HCT116 (cell line): ENCODE measurements at regions not wholly inside any gene's neighbourhood (a gene's known extent, or its start where the extent isn't known, plus 50 kb on each side); places are given as distances from the start of the nearest gene placed in this dataset.

ENCODE experiments used
- ATAC-seq: fragments of 200-7000 bp; cut with Tn5 transposase; 2 replicates; pipeline ENCODE4 v1.9.1; 2020; ENCODE audit warnings: mild to moderate bottlenecking, moderate library complexity
- BruUV-seq: library from RNA; stranded (reverse); fragments of 400-500 nt; replicated peaks from 2 replicates; lab custom pipeline; 2021; lab: Mats Ljungman, UMichigan
- CTCF ChIA-PET: fragments of 300-600 bp; sonication (Branson Sonifier 250); formaldehyde crosslinking; loops from one replicate; lab custom pipeline; 2021; ENCODE audit warnings: antibody characterized with exemption; lab: Charles Lee
- POLR2A ChIA-PET: fragments of 300-600, 350-600 bp; sonication (Branson Sonifier 250); formaldehyde crosslinking; loops from one replicate; lab custom pipeline; 2021; ENCODE audit warnings: antibody characterized with exemption; lab: Charles Lee
- RAD21 ChIA-PET, 2 experiments: fragments of 300-600 bp; sonication (Branson Sonifier 250); formaldehyde crosslinking; loops; one replicate each; lab custom pipeline; 2023; ENCODE audit warnings: low total read pairs in 2 of 2; ENCODE audit not compliant: uncharacterized antibody in 2 of 2, unreplicated experiment in 2 of 2, low non-redundant PET in 1 of 2; lab: Charles Lee
- DNase-seq: peaks from one replicate; pipeline ENCODE4 v3.0.0-alpha.2; 2010; ENCODE audit warnings: low read depth, low spot score
- H2AFZ ChIP-seq: fragments of 200-600 bp; shearing (Covaris generic), sonication (generic); 2 replicates; pipeline ENCODE4 v1.6.1; 2017; ENCODE audit warnings: low read depth, mixed run types, mixed read lengths, antibody characterized with exemption, low read length; ENCODE audit not compliant: poor library complexity, severe bottlenecking
- H3K27ac ChIP-seq: 2 replicates; pipeline ENCODE4 v1.5.1; 2012; ENCODE audit warnings: low read depth, low read length
- H3K27me3 ChIP-seq: fragments of 200-600 bp; sonication (generic); 2 replicates; pipeline ENCODE4 v1.6.1; 2016; ENCODE audit warnings: mixed run types, low read length, mixed read lengths; ENCODE audit not compliant: insufficient read depth
- H3K36me3 ChIP-seq, 2 experiments: fragments of 200-500 bp in 1 of 2; fragments of 200-600 bp in 1 of 2; sonication (Bioruptor generic) in 1 of 2; sonication (generic) in 1 of 2; 2 replicates each; pipeline versions ENCODE4 v1.5.1 to v1.6.1; 2014 to 2016; ENCODE audit warnings: low read length in 2 of 2, inconsistent platforms in 1 of 2, mixed read lengths in 1 of 2, mixed run types in 1 of 2; ENCODE audit not compliant: insufficient read depth in 2 of 2, control insufficient read depth in 1 of 2
- H3K4me1 ChIP-seq, 2 experiments: fragments of 200-600 bp in 1 of 2; sonication (generic) in 1 of 2; 2 replicates each; pipeline versions ENCODE4 v1.5.1 to v1.6.1; 2012 to 2017; ENCODE audit warnings: low read length in 2 of 2, inconsistent platforms in 1 of 2, mild to moderate bottlenecking in 1 of 2, mixed read lengths in 1 of 2, mixed run types in 1 of 2, moderate library complexity in 1 of 2; ENCODE audit not compliant: insufficient read depth in 2 of 2, control insufficient read depth in 1 of 2
- H3K4me2 ChIP-seq: fragments of 200-600 bp; sonication (generic); 2 replicates; pipeline ENCODE4 v1.6.1; 2017; ENCODE audit warnings: mixed run types, low read length, mixed read lengths
- H3K4me3 ChIP-seq, 2 experiments: fragments of 200-600 bp in 1 of 2; sonication (generic) in 1 of 2; replicated peaks in 1 of 2; 2 replicates each; pipeline ENCODE4 v1.5.1; 2011 to 2016; ENCODE audit warnings: low read length in 2 of 2, control low read depth in 1 of 2, low read depth in 1 of 2, mild to moderate bottlenecking in 1 of 2, mixed read lengths in 1 of 2, mixed run types in 1 of 2
- H3K79me2 ChIP-seq: fragments of 200-600 bp; sonication (generic); 2 replicates; pipeline ENCODE4 v1.6.1; 2017; ENCODE audit warnings: mild to moderate bottlenecking, mixed run types, low read length, moderate library complexity, mixed read lengths; ENCODE audit not compliant: insufficient read depth
- H3K9ac ChIP-seq: fragments of 200-600 bp; sonication (generic); 2 replicates; pipeline ENCODE4 v1.6.1; 2016; ENCODE audit warnings: low read length, mixed read lengths
- H3K9me2 ChIP-seq: fragments of 200-600 bp; sonication (generic), shearing (Covaris generic); 2 replicates; pipeline ENCODE4 v1.6.1; 2017; ENCODE audit warnings: mixed run types, mild to moderate bottlenecking, moderate library complexity; ENCODE audit not compliant: insufficient read depth
- H3K9me3 ChIP-seq, 2 experiments: fragments of 200-500 bp in 1 of 2; fragments of 200-600 bp in 1 of 2; sonication (Bioruptor generic) in 1 of 2; sonication (generic) in 1 of 2; 2 replicates each; pipeline ENCODE4 v1.6.1; 2014 to 2017; ENCODE audit warnings: low read length in 2 of 2, mixed read lengths in 2 of 2, inconsistent platforms in 1 of 2, low read depth in 1 of 2, mild to moderate bottlenecking in 1 of 2, mixed run types in 1 of 2, moderate library complexity in 1 of 2; ENCODE audit not compliant: control insufficient read depth in 1 of 2, insufficient read depth in 1 of 2
- H4K20me1 ChIP-seq: fragments of 200-600 bp; sonication (generic), shearing (Covaris generic); 2 replicates; pipeline ENCODE4 v1.6.1; 2017; ENCODE audit warnings: mixed run types, mild to moderate bottlenecking, moderate library complexity; ENCODE audit not compliant: insufficient read depth
- ATF3 ChIP-seq: IDR thresholded peaks from 2 replicates; pipeline ENCODE4 v1.6.1; 2012
- CEBPB ChIP-seq: IDR thresholded peaks from 2 replicates; pipeline ENCODE4 v1.6.1; 2012; ENCODE audit warnings: low read depth
- EGR1 ChIP-seq: IDR thresholded peaks from 2 replicates; pipeline ENCODE4 v1.6.1; 2012; ENCODE audit warnings: low read depth
- EZH2 ChIP-seq: fragments of 200-600 bp; sonication (generic); IDR thresholded peaks from 2 replicates; pipeline ENCODE4 v1.6.1; 2017; ENCODE audit warnings: antibody characterized with exemption, mixed run types
- EZH2phosphoT487 ChIP-seq: fragments of 200-600 bp; IDR thresholded peaks from 2 replicates; pipeline ENCODE4 v1.6.1; 2018; ENCODE audit warnings: antibody characterized with exemption, borderline replicate concordance
- FOSL1 ChIP-seq: IDR thresholded peaks from 2 replicates; pipeline ENCODE4 v1.6.1; 2012; ENCODE audit warnings: low read depth
- JUND ChIP-seq: IDR thresholded peaks from 2 replicates; pipeline ENCODE4 v1.6.1; 2012
- RAD21 ChIP-seq: IDR thresholded peaks from 2 replicates; pipeline ENCODE4 v1.6.1; 2012; ENCODE audit warnings: low read depth, mild to moderate bottlenecking
- REST ChIP-seq: IDR thresholded peaks from 2 replicates; pipeline ENCODE4 v1.6.1; 2012; ENCODE audit warnings: low read depth
- SIN3A ChIP-seq: IDR thresholded peaks from 2 replicates; pipeline ENCODE4 v1.6.1; 2012; ENCODE audit warnings: low read depth
- SRF ChIP-seq: IDR thresholded peaks from 2 replicates; pipeline ENCODE4 v1.6.1; 2012; ENCODE audit warnings: low read depth
- ZNF274 ChIP-seq: fragments of 200-500 bp; sonication (Bioruptor generic); IDR thresholded peaks from 2 replicates; pipeline ENCODE4 v1.6.1; 2014; ENCODE audit warnings: mild to moderate bottlenecking, low read depth, low read length, inconsistent platforms
- intact Hi-C: fragments of 100-400 bp; cut with micrococcal nuclease; formaldehyde crosslinking; loops from 2 replicates; pipeline ENCODE4 v1.10.0; 2022
- TF ChIP-seq, protein P1 (sequence below): IDR thresholded peaks from 2 replicates; pipeline ENCODE4 v1.6.1; 2011; ENCODE audit warnings: mild to moderate bottlenecking, low read length, moderate library complexity; ENCODE audit not compliant: insufficient replicate concordance; ENCODE audit errors: extremely low read depth

DNA sequence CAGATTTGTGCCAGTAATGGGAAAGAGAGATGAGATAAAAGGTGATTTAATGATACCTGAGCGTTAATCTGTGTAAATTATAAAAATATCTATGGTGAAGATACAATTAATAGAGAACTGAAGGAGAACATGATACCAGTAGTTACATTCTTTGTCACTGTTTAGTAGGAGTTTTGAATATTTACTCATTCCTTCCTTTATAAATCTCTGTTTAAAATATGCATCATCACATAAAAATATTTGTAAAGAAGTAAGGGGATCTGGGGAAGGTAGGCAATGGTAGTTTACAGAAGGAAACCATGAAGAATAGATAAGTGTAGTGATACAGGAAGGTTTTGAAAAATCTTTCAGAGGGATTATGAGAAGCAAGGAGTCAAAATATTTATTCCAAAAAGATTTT lies 190.6 kb upstream of the PCDH18 start:
- H4K20me1 ChIP-seq, result no peaks in the 10 kb centered on the region
- TF ChIP-seq EGR1 (no peak), CEBPB (no peak), JUND (no peak), RAD21 (no peak), EZH2phosphoT487 (no peak), REST (no peak), SRF (no peak), ZNF274 (no peak), EZH2 (no peak), FOSL1 (no peak), SIN3A (no peak), ATF3 (no peak)
- TF ChIP-seq, protein P1, sequence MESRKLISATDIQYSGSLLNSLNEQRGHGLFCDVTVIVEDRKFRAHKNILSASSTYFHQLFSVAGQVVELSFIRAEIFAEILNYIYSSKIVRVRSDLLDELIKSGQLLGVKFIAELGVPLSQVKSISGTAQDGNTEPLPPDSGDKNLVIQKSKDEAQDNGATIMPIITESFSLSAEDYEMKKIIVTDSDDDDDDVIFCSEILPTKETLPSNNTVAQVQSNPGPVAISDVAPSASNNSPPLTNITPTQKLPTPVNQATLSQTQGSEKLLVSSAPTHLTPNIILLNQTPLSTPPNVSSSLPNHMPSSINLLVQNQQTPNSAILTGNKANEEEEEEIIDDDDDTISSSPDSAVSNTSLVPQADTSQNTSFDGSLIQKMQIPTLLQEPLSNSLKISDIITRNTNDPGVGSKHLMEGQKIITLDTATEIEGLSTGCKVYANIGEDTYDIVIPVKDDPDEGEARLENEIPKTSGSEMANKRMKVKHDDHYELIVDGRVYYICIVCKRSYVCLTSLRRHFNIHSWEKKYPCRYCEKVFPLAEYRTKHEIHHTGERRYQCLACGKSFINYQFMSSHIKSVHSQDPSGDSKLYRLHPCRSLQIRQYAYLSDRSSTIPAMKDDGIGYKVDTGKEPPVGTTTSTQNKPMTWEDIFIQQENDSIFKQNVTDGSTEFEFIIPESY, result no peak
- ChIA-PET CTCF (no interaction called here), RAD21 (no interaction called here), POLR2A (no interaction called here)
- no peak for ATAC-seq
- intact Hi-C loops, result no loop called here
- H3K27ac ChIP-seq, result no peak overlapping the region
- no peak for DNase-seq
- H3K4me2 ChIP-seq, result no peak overlapping the region
- no peaks in the 10 kb centered on the region for H3K9me2 ChIP-seq
- no peaks in the 10 kb centered on the region for H3K36me3 ChIP-seq
- H3K9me3 ChIP-seq, result no peaks in the 10 kb centered on the region
- no peaks in the 10 kb centered on the region for H3K79me2 ChIP-seq
- H2AFZ ChIP-seq, result no peak overlapping the region
- no peak overlapping the region for H3K9ac ChIP-seq
- BruUV-seq, result no TSS peak
- H3K27me3 ChIP-seq, result no peaks in the 10 kb centered on the region
- no peak overlapping the region for H3K4me3 ChIP-seq
- H3K4me1 ChIP-seq, result no peaks in the 10 kb centered on the region
